WTC11 (cell line): ENCODE measurements at regions not wholly inside any gene's neighbourhood (a gene's known extent, or its start where the extent isn't known, plus 50 kb on each side); places are given as distances from the start of the nearest gene placed in this dataset.

Experiments
- ATF3 ChIP-seq: sonication (generic); formaldehyde crosslinking; conservative IDR thresholded peaks from 2 replicates; pipeline ENCODE4 v1.8.1; 2022; ENCODE audit warnings: mild to moderate bottlenecking, missing genetic modification reagents
- CTCF ChIP-seq: fragments of 200-600 bp; IDR thresholded peaks from 2 replicates; pipeline ENCODE4 v1.8.0; 2022; ENCODE audit warnings: antibody characterized with exemption
- JUN ChIP-seq: sonication (generic); formaldehyde crosslinking; IDR thresholded peaks from 2 replicates; pipeline ENCODE4 v1.8.0; 2023; ENCODE audit warnings: mild to moderate bottlenecking, missing genetic modification reagents
- MAX ChIP-seq: sonication (generic); formaldehyde crosslinking; IDR thresholded peaks from 2 replicates; pipeline ENCODE4 v1.8.0; 2022; ENCODE audit warnings: mild to moderate bottlenecking, missing genetic modification reagents
- OVOL2 ChIP-seq: fragments of 250-450 bp; sonication (Bioruptor Pico); IDR thresholded peaks from 2 replicates; pipeline ENCODE4 v1.9.0; 2021; ENCODE audit warnings: mild to moderate bottlenecking, borderline replicate concordance
- ZNF121 ChIP-seq: sonication (generic); formaldehyde crosslinking; IDR thresholded peaks from 2 replicates; pipeline ENCODE4 v1.8.0; 2023; ENCODE audit warnings: missing genetic modification reagents
- TF ChIP-seq, protein P1 (sequence below): sonication (generic); formaldehyde crosslinking; IDR thresholded peaks from 2 replicates; pipeline ENCODE4 v1.8.0; 2023; ENCODE audit warnings: missing genetic modification reagents, mild to moderate bottlenecking, borderline replicate concordance

DNA sequence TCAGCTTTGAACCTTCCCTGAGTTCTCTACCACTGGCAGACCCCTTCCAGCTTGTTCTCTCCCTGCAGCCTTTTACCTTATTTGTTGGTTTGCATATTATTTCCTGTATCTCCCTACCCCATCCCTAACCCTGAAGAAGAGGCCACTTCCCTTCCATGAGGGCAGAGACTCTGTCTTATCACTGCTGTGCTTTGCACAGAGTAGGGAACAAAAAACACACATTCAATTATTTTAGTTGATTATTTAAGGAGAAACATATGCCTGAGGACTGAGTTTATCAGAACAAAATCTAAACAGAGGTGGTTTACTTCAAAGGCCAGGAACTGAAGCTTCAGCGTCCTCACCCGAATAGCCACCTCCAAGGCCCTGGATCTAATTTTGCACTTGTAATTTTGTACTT is 111.7 kb upstream of the RFLNA start:
- TF ChIP-seq CTCF (no peak), JUN (CRISPR knock-in tag) (no peak), MAX (CRISPR knock-in tag) (no peak), ZNF121 (CRISPR knock-in tag) (no peak), ATF3 (CRISPR knock-in tag) (no peak), OVOL2 (CRISPR knock-in tag) (no peak)
- TF ChIP-seq, protein P1, sequence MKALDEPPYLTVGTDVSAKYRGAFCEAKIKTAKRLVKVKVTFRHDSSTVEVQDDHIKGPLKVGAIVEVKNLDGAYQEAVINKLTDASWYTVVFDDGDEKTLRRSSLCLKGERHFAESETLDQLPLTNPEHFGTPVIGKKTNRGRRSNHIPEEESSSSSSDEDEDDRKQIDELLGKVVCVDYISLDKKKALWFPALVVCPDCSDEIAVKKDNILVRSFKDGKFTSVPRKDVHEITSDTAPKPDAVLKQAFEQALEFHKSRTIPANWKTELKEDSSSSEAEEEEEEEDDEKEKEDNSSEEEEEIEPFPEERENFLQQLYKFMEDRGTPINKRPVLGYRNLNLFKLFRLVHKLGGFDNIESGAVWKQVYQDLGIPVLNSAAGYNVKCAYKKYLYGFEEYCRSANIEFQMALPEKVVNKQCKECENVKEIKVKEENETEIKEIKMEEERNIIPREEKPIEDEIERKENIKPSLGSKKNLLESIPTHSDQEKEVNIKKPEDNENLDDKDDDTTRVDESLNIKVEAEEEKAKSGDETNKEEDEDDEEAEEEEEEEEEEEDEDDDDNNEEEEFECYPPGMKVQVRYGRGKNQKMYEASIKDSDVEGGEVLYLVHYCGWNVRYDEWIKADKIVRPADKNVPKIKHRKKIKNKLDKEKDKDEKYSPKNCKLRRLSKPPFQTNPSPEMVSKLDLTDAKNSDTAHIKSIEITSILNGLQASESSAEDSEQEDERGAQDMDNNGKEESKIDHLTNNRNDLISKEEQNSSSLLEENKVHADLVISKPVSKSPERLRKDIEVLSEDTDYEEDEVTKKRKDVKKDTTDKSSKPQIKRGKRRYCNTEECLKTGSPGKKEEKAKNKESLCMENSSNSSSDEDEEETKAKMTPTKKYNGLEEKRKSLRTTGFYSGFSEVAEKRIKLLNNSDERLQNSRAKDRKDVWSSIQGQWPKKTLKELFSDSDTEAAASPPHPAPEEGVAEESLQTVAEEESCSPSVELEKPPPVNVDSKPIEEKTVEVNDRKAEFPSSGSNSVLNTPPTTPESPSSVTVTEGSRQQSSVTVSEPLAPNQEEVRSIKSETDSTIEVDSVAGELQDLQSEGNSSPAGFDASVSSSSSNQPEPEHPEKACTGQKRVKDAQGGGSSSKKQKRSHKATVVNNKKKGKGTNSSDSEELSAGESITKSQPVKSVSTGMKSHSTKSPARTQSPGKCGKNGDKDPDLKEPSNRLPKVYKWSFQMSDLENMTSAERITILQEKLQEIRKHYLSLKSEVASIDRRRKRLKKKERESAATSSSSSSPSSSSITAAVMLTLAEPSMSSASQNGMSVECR: no peak
